ENCODE measurements at regions not wholly inside any gene's neighbourhood (a gene's known extent, or its start where the extent isn't known, plus 50 kb on each side); places are given as distances from the start of the nearest gene placed in this dataset.

DNA sequence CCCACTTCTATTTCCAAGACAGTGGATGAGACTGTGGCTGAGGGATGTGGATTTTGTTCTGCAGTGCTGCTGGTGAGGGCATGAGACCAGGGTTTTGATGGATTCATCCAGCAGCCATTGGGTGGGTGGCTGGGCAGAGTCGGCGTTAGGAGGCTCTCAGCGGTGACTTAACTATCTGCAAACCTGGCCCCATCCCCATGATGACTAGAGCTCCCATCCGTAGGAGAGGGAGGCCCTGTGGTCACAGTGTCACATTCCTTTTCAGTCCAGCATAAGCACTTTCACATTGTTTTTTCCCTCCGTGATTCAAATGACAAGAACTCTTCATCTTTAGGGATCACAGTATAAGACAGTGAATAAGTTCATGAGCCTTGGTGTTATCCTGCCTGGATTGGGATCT is 60.4 kb upstream of the SPRY4 start:
- ChIA-PET POLR2A (no interaction called here), CTCF (no interaction called here)
- peaks cover 12% of the 10 kb centered on the region for H3K27me3 Mint-ChIP-seq
- no peak overlapping the region for H3K4me2 ChIP-seq (replicated peaks; ENCODE audit: low read depth, low read length, poor library complexity, severe bottlenecking)
- peaks cover 0 to 6% (median 0%) of the 10 kb centered on the region in 4 experiments for H3K27me3 ChIP-seq (replicated peaks in 1 of 4; ENCODE audit: control extremely low read depth in 1 of 4, control insufficient read depth in 3 of 4, insufficient read depth in 4 of 4, low read length in 3 of 4)
- no peak overlapping the region for H3K9ac ChIP-seq (ENCODE audit: low read length)
- TF ChIP-seq EZH2 (IDR thresholded peaks at IDR 0.05; ENCODE audit: borderline replicate concordance, insufficient read depth, low read depth, low read length, poor library complexity, severe bottlenecking): no peak
- TF ChIP-seq, protein P1, sequence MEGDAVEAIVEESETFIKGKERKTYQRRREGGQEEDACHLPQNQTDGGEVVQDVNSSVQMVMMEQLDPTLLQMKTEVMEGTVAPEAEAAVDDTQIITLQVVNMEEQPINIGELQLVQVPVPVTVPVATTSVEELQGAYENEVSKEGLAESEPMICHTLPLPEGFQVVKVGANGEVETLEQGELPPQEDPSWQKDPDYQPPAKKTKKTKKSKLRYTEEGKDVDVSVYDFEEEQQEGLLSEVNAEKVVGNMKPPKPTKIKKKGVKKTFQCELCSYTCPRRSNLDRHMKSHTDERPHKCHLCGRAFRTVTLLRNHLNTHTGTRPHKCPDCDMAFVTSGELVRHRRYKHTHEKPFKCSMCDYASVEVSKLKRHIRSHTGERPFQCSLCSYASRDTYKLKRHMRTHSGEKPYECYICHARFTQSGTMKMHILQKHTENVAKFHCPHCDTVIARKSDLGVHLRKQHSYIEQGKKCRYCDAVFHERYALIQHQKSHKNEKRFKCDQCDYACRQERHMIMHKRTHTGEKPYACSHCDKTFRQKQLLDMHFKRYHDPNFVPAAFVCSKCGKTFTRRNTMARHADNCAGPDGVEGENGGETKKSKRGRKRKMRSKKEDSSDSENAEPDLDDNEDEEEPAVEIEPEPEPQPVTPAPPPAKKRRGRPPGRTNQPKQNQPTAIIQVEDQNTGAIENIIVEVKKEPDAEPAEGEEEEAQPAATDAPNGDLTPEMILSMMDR (IDR thresholded peaks at IDR 0.05): no peak
- H3K27ac Mint-ChIP-seq: no peak overlapping the region
- no peak for ATAC-seq (ENCODE audit: low read depth)
- H3K4me1 ChIP-seq (ENCODE audit: control insufficient read depth in 2 of 2, insufficient read depth in 2 of 2, low read length in 2 of 2): no peaks in the 10 kb centered on the region
- no peak for DNase-seq
- H3K27ac ChIP-seq (ENCODE audit: low read length in 2 of 2): no peak overlapping the region
- no peak overlapping the region for H3K4me3 Mint-ChIP-seq
- H2AFZ ChIP-seq (ENCODE audit: insufficient read depth, low read depth, low read length, poor library complexity, severe bottlenecking): no peak overlapping the region
- intact Hi-C loops (cut with micrococcal nuclease): no loop called here
- no peaks in the 10 kb centered on the region for H3K36me3 ChIP-seq (replicated peaks in 1 of 2; ENCODE audit: control extremely low read depth in 1 of 2, control insufficient read depth in 1 of 2, extremely low read depth in 1 of 2, insufficient read depth in 2 of 2, low read length in 1 of 2)
- no peak overlapping the region for H3K4me3 ChIP-seq (ENCODE audit: control extremely low read depth in 1 of 5, extremely low read depth in 1 of 5, insufficient read depth in 1 of 5, low read depth in 2 of 5, low read length in 4 of 5)
- H3K4me1 Mint-ChIP-seq: no peaks in the 10 kb centered on the region
- peaks cover 0 to 6% (median 0%) of the 10 kb centered on the region in 3 donors for H3K9me3 ChIP-seq (ENCODE audit: control extremely low read depth in 1 of 3, control insufficient read depth in 2 of 3, insufficient read depth in 1 of 3, low read length in 2 of 3)
- H4K20me1 ChIP-seq (ENCODE audit: control insufficient read depth, insufficient read depth, low read length, poor library complexity, severe bottlenecking): no peaks in the 10 kb centered on the region
- H3K79me2 ChIP-seq (ENCODE audit: control insufficient read depth, insufficient read depth, low read length): no peaks in the 10 kb centered on the region
- WGBS (ENCODE audit: insufficient coverage): 88% methylated on average over 4 of the region's 5 CpGs
- H3K9me3 Mint-ChIP-seq (ENCODE audit: insufficient read depth): peaks cover 2% of the 10 kb centered on the region

DNA sequence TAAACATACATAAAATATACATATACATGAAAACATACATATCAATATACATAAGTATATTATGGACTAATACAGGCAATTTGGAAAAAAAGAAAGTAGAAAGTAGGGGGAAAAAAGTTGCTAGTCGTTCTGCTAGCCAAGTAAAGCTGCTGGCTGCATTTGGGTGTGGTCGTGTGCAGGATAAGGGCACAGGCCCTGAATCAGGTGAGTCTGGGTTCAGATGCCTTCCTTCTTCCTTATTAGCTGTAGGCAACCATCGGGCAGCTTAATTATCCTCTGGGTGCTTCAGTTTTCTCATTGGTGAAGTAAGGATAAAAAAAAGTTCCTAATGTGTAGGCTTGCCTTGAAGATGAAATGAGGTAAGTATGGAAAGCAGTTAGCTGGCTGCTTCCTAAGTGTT is 59.2 kb upstream of the SPRY4 start:
- CTCF ChIA-PET: interaction anchor here (0.6 kb wide), 1 partner anchor 392 kb away, joined by 3 read pairs; no protein-coding TSS in a partner anchor
- peaks cover 0 to 10% (median 0%) of the 10 kb centered on the region in 3 donors for H3K9me3 ChIP-seq (ENCODE audit: control extremely low read depth in 1 of 3, control insufficient read depth in 2 of 3, insufficient read depth in 1 of 3, low read length in 2 of 3)
- Mint-ChIP-seq H3K9me3 (ENCODE audit: insufficient read depth) (peaks cover 2% of the 10 kb centered on the region), H3K27ac (no peak overlapping the region), H3K27me3 (peaks cover 3% of the 10 kb centered on the region), H3K4me3 (no peak overlapping the region), H3K4me1 (no peaks in the 10 kb centered on the region)
- H3K4me3 ChIP-seq (ENCODE audit: control extremely low read depth in 1 of 5, extremely low read depth in 1 of 5, insufficient read depth in 1 of 5, low read depth in 2 of 5, low read length in 4 of 5): no peak overlapping the region
- TF ChIP-seq, protein P1 (IDR thresholded peaks at IDR 0.05): no peak
- H4K20me1 ChIP-seq (ENCODE audit: control insufficient read depth, insufficient read depth, low read length, poor library complexity, severe bottlenecking): no peaks in the 10 kb centered on the region
- no peaks in the 10 kb centered on the region for H3K4me1 ChIP-seq (ENCODE audit: control insufficient read depth in 2 of 2, insufficient read depth in 2 of 2, low read length in 2 of 2)
- DNase-seq: no peak
- H3K79me2 ChIP-seq (ENCODE audit: control insufficient read depth, insufficient read depth, low read length): no peaks in the 10 kb centered on the region
- 85% methylated on average over 2 of the region's 3 CpGs for WGBS (ENCODE audit: insufficient coverage)
- H3K27me3 ChIP-seq (replicated peaks in 1 of 4; ENCODE audit: control extremely low read depth in 1 of 4, control insufficient read depth in 3 of 4, insufficient read depth in 4 of 4, low read length in 3 of 4): no peaks in the 10 kb centered on the region
- H3K4me2 ChIP-seq (replicated peaks; ENCODE audit: low read depth, low read length, poor library complexity, severe bottlenecking): no peak overlapping the region
- ATAC-seq (ENCODE audit: low read depth): no peak
- H3K9ac ChIP-seq (ENCODE audit: low read length): no peak overlapping the region
- H2AFZ ChIP-seq (ENCODE audit: insufficient read depth, low read depth, low read length, poor library complexity, severe bottlenecking): no peak overlapping the region
- H3K36me3 ChIP-seq (replicated peaks in 1 of 2; ENCODE audit: control extremely low read depth in 1 of 2, control insufficient read depth in 1 of 2, extremely low read depth in 1 of 2, insufficient read depth in 2 of 2, low read length in 1 of 2): no peaks in the 10 kb centered on the region
- POLR2A ChIA-PET: interaction anchor here (0.7 kb wide), 1 partner anchor 62 kb away, joined by 3 read pairs; no protein-coding TSS in a partner anchor
- intact Hi-C loops (cut with micrococcal nuclease): no loop called here
- H3K27ac ChIP-seq (ENCODE audit: low read length in 2 of 2): no peak overlapping the region
